Testis (tissue), 2 donors: ENCODE measurements at regions not wholly inside any gene's neighbourhood (a gene's known extent, or its start where the extent isn't known, plus 50 kb on each side); places are given as distances from the start of the nearest gene placed in this dataset.

Source experiments
- DNase-seq: peaks from one replicate; pipeline ENCODE4 v3.0.0-alpha.2; 2019
- H3K27ac ChIP-seq, 2 donors: fragments of 200-600 bp; sonication (generic); one replicate each; pipeline ENCODE4 v1.5.1; 2019
- H3K27me3 ChIP-seq: fragments of 200-600 bp; sonication (generic); one replicate; pipeline ENCODE4 v1.5.1; 2019
- H3K36me3 ChIP-seq: fragments of 200-600 bp; sonication (generic); one replicate; pipeline ENCODE4 v1.5.1; 2017; ENCODE audit warnings: low read depth; ENCODE audit errors: missing control alignments
- H3K4me1 ChIP-seq: fragments of 200-600 bp; sonication (generic); one replicate; pipeline ENCODE4 v1.5.1; 2019
- H3K4me3 ChIP-seq, 2 donors: fragments of 200-600 bp; sonication (generic); one replicate each; pipeline ENCODE4 v1.5.1; 2017 to 2019
- H3K9me3 ChIP-seq: fragments of 200-600 bp; sonication (generic); one replicate; pipeline ENCODE4 v1.5.1; 2017
- CTCF ChIP-seq, 3 experiments: fragments of 450-650 bp in 2 of 3; fragments of 200-600 bp in 1 of 3; sonication (generic) in 1 of 3; IDR thresholded peaks; one replicate each; pipeline ENCODE4 v1.5.1; 2016 to 2019; ENCODE audit warnings: antibody characterized with exemption in 3 of 3, mild to moderate bottlenecking in 2 of 3, moderate library complexity in 1 of 3
- POLR2A ChIP-seq: fragments of 450-650 bp; IDR thresholded peaks from one replicate; pipeline ENCODE4 v1.6.1; 2017; ENCODE audit warnings: antibody characterized with exemption, mild to moderate bottlenecking, moderate library complexity
- WGBS, 2 donors: methylation state at CpG; one replicate each; pipeline ENCODE4 v1.1.5; 2018; 5-methylcytosine and 5-hydroxymethylcytosine counted together
- intact Hi-C: fragments of 100-400 bp; cut with DNase I; formaldehyde crosslinking; loops from one replicate; pipeline ENCODE4 v1.15.1; 2023; ENCODE audit warnings: low total_unique reads

GRCh38 chr10:81065474-81065873, 527.8 kb downstream of the SH2D4B start:
- Histone ChIP-seq H3K27me3 (no peaks in the 10 kb centered on the region), H3K36me3 (no peaks in the 10 kb centered on the region), H3K4me3 (no peak overlapping the region), H3K27ac (no peak overlapping the region), H3K4me1 (no peaks in the 10 kb centered on the region), H3K9me3 (no peaks in the 10 kb centered on the region)
- 82 to 93% methylated on average over 1 of the region's 1 CpG for WGBS, 2 donors
- intact Hi-C loops: no loop called here
- TF ChIP-seq POLR2A (no peak), CTCF (IDR thresholded peaks at IDR 0.05) (no peak)
- no peak for DNase-seq

GRCh38 chr10:81068460-81068859, 530.8 kb downstream of the SH2D4B start:
- intact Hi-C loops: no loop called here
- Histone ChIP-seq H3K27me3 (no peaks in the 10 kb centered on the region), H3K4me1 (no peaks in the 10 kb centered on the region), H3K27ac (no peak overlapping the region), H3K4me3 (no peak overlapping the region), H3K36me3 (no peaks in the 10 kb centered on the region), H3K9me3 (no peaks in the 10 kb centered on the region)
- DNase-seq: no peak
- TF ChIP-seq POLR2A (no peak), CTCF (IDR thresholded peaks at IDR 0.05) (no peak)
- WGBS, 2 donors: 17 to 40% methylated on average over 3 of the region's 3 CpGs

GRCh38 chr10:81071087-81071796, 533.5 kb downstream of the SH2D4B start:
- DNase-seq: no peak

GRCh38 chr10:81073155-81073554, 535.5 kb downstream of the SH2D4B start:
- Histone ChIP-seq H3K27me3 (no peaks in the 10 kb centered on the region), H3K36me3 (no peaks in the 10 kb centered on the region), H3K4me3 (no peak overlapping the region), H3K27ac (no peak overlapping the region), H3K9me3 (no peaks in the 10 kb centered on the region), H3K4me1 (no peaks in the 10 kb centered on the region)
- no peak for DNase-seq
- no peak for TF ChIP-seq CTCF (IDR thresholded peaks at IDR 0.05)
- TF ChIP-seq POLR2A: no peak
- 85 to 93% methylated on average over 2 of the region's 2 CpGs for WGBS, 2 donors
- intact Hi-C loops: no loop called here

More at GRCh38 chr10:81071087-81071796, 533.5 kb downstream of the SH2D4B start:
- Histone ChIP-seq H3K36me3 (no peaks in the 10 kb centered on the region), H3K9me3 (no peaks in the 10 kb centered on the region), H3K27me3 (no peaks in the 10 kb centered on the region), H3K27ac (no peak overlapping the region), H3K4me3 (no peak overlapping the region), H3K4me1 (no peaks in the 10 kb centered on the region)
- intact Hi-C loops: no loop called here
- 90 to 92% methylated on average over 3 of the region's 3 CpGs for WGBS, 2 donors
- TF ChIP-seq POLR2A (no peak), CTCF (IDR thresholded peaks at IDR 0.05) (no peak)
